ENCODE measurements at regions not wholly inside any gene's neighbourhood (a gene's known extent, or its start where the extent isn't known, plus 50 kb on each side); places are given as distances from the start of the nearest gene placed in this dataset.

GRCh38 chr7:17239683-17240521, 58.5 kb upstream of the AHR start:
- DNase-seq: no peak

DNA sequence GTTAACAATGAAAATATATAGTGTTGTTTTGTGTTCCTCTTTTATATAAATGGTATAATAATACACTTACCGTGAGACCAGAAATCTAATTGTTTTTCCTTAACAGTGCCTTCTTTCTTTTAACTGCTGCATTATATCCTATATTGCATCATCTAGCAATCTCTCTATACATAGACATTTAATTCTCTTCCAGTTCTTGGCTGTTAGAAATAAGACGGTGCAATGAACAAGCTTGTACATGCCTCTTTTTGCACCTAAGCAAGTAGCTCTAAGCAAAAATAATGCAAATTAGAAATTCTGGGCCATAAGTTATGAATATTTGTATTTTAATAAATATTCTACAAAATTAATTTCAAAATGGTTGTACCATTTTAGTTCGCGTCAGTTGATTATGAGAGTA, 55.9 kb upstream of the AHR start:
- DNase-seq: no peak

DNA sequence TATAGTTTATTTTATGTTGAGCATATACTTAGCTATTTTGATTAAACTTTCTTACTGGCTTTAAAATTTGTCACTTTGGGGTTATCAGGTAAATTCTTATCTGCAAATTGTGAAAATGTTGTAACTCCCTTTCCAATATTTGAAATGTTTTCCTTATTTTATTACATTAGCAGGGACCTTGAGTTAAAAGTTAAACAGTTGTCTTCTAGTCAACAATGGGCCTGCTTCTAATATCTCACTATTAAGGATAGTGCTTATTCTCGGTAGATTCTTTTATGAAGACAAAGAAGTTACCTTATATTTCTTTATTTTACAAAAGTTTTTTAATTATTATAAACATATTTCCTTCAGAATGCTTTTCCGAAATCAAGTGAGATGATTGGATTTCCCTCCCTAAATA, 53.7 kb upstream of the AHR start:
- DNase-seq: no peak

GRCh38 chr7:17247357-17247756, 51.1 kb upstream of the AHR start:
- DNase-seq: no peak

- DNase-seq: no peak
These were observed 49.9 kb upstream of the AHR start for GRCh38 chr7:17248527-17248926.

All from inflammatory macrophage (primary cell).